HL-60/S4 (cell line): ENCODE measurements at regions not wholly inside any gene's neighbourhood (a gene's known extent, or its start where the extent isn't known, plus 50 kb on each side); places are given as distances from the start of the nearest gene placed in this dataset.
"Not testable (repeated sequence)": the region's sequence is repeated elsewhere in the genome, so short reads cannot be mapped to it uniquely, and the experiment has no call there.

Experiments
- in situ Hi-C: fragments of 300-500 bp; cut with MboI; formaldehyde crosslinking; loops from 2 replicates; pipeline ENCODE4 v1.14.3; 2022; ENCODE audit warnings: low sequenced_read_pairs

DNA sequence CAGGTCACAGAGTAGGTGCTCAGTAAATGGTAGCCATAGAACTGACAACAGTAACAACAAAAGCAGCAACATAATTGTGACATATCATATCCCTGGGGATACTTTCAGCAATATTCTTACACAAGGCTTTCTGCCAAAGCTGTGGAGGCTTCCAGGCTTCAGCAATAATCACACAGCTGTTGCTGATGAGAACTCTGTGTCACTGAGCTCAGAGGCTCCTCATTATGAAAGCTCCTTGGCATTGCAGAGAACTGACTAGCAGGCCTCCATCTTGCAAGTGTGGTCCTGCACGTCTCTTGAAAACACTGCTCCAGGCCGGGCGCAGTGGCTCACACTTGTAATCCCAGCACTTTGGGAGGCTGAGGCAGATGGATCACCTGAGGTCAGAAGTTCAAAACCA lies 97.3 kb upstream of the BTG1 start:
- in situ Hi-C loops: no loop called here

DNA sequence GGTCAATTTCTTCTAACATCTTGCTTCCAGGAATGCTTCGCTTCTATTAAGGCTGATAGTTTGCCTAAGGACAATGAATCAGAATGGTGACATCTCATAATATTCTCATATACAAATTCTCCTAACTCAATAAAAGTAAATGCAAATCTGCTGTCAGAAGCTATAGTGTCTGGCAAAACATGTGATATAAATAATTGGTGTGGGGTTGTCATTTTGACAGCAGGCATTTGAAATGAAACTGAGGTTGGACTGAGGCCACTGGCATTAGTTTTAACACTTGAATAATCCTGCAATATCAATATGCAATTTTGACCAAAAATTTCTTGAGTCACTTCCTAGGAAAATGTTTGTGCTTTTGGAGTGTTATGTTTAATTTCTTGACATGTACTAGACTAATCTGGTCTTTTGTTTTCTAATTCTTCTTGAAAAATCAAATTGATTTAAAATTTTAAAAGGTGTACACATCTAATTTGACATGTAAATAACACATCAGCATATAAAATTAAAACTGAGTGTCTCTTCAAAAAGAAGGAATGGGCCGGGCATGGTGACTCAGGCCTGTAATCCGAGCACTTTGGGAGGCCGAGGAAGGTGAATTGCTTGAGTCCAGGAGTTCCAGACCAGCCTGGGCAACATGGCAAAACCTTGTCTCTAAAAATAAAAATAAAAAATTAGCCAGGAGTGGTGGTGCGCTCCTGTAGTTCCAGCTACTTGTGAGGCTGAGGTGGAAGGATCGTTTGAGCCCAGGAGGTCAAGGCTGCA lies 92.3 kb upstream of the BTG1 start:
- in situ Hi-C loops: no loop called here

DNA sequence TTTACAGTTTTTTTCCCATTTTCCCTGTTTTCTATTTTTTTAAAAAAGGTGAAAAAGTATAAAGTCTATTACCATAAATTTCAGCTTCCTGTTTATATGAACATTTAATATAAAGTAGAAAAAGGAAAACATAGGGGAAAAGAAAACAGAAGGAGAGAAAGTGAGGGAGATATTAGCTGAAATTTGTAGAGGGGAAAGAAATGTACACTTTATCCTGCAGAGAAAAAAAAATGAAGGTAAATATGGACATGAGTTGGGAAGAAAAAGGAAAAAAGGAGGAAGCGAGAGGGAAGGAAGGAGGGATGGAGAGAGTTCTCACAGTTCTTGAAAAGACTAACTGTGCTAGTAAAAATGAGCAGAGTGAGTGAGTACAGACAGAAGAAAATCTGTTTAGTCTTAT lies 91.6 kb upstream of the BTG1 start:
- in situ Hi-C loops: no loop called here

DNA sequence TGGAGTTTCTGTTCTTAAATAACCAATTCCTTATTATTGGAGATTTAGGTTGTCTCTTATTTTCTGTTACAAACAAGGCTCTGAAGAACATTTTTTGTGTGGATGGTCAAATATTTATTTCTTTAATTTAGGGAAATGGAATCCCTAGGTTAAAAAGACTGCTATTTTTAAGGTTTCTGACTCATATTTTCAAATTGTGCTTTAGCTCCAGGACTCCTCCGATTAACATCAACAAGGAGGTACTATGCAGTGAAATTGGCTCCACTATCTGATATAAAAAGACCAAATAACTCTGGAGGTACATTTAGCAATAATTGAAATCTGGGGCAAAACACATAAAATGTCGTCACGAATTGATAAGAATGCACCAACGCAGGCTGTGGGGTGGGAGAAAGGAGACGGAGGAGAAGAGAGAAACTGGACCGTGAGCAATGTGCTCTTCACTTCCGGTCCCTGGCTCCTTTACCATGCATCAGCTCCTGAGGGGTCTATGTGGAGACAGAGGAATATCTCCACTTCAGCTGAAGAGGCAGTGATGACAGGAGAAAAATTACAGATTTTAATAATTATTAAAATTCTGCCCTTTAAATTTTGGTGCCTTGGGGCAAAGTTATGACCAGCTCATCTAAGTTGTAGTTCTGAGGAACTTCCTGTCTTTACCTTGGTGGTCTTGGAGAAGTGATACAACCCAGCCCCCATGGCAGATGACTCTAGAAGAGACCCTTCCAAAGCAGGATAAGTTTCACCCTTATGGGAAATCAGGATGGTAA lies 90.2 kb upstream of the BTG1 start:
- in situ Hi-C loops: no loop called here

GRCh38 chr12:92234533-92234932 lies 88.9 kb upstream of the BTG1 start:
- in situ Hi-C loops: no loop called here

- in situ Hi-C loops: no loop called here
Measured at GRCh38 chr12:92233346-92234015, 87.8 kb upstream of the BTG1 start.

GRCh38 chr12:92232371-92232932 lies 86.8 kb upstream of the BTG1 start:
- in situ Hi-C loops: not testable (repeated sequence)

DNA sequence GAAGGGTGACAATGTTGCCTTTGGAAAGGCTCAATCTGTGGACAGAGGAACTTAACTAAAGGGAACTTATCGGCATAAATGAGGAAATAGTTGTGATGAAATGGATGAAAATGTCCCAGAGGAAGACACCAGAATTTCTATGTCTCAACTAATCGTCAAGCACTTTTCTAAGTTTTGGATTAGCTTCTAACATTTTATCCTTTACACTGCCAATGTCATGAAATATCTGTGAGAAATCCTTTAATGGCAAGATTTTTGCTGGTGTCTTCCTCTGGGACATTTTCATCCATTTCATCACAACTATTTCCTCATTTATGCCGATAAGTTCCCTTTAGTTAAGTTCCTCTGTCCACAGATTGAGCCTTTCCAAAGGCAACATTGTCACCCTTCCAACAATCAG lies 86.3 kb upstream of the BTG1 start:
- in situ Hi-C loops: not testable (repeated sequence)

- in situ Hi-C loops: not testable (repeated sequence)
Measured at GRCh38 chr12:92231532-92231931, 85.9 kb upstream of the BTG1 start.

- in situ Hi-C loops: no loop called here
Measured at GRCh38 chr12:92229381-92229780, 83.7 kb upstream of the BTG1 start.

- in situ Hi-C loops: no loop called here
Measured at GRCh38 chr12:92226961-92227360, 81.3 kb upstream of the BTG1 start.

GRCh38 chr12:92226071-92226661 lies 80.5 kb upstream of the BTG1 start:
- in situ Hi-C loops: no loop called here

GRCh38 chr12:92224685-92225331 lies 79.2 kb upstream of the BTG1 start:
- in situ Hi-C loops: no loop called here

DNA sequence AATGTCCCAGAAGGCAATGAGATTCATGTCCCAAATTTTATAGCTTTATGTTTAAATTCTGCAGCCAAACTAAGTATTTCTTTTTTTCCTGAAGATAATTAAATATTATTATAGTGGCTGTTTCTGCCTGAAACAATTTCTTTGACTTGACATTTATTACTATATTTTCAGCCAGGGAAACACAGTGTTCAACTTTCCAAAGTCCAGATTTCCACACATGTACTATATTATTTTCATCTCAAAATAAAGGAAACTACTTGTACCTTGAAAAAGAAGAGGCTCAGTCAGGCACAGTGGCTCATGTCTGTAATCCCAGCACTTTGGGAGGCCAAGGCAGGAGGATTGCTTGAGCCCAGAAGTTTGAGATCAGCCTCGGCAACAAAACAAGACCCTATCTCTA lies 77.8 kb upstream of the BTG1 start:
- in situ Hi-C loops: no loop called here

DNA sequence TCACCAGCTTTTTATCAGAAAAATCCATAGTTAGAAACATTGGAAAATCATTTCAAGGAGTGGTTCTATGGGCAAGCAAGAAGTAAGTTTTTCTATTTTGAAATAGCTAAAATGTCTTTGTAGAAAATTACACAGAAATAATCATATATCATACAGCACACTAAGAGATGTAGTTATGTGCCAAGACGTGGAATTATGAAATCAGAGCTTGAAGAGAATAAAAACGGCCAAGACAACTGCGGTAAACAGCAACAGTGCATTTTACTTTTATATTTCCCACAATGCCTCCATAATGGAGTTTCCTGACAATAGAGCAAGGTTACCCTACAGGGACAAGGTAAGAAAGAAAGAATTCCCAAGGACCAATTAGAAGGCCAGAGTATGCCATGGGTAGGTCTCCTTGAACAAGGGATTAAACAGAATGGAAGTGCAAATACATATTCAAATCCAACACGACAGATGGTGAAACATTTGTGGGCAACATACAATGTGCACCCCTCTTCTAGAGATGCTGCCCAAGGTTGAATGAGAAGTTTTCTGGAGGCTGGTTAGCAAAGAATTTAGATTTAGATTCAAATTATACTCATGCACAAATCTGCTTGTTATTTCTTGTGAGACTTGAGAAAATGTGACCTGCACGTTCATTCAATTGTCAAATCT lies 76.1 kb upstream of the BTG1 start:
- in situ Hi-C loops: no loop called here

GRCh38 chr12:92218394-92219077 lies 72.9 kb upstream of the BTG1 start:
- in situ Hi-C loops: no loop called here

GRCh38 chr12:92216092-92216491 lies 70.4 kb upstream of the BTG1 start:
- in situ Hi-C loops: no loop called here

- in situ Hi-C loops: no loop called here
Measured at GRCh38 chr12:92215358-92215757, 69.7 kb upstream of the BTG1 start.

GRCh38 chr12:92213166-92213565 lies 67.5 kb upstream of the BTG1 start:
- in situ Hi-C loops: no loop called here

DNA sequence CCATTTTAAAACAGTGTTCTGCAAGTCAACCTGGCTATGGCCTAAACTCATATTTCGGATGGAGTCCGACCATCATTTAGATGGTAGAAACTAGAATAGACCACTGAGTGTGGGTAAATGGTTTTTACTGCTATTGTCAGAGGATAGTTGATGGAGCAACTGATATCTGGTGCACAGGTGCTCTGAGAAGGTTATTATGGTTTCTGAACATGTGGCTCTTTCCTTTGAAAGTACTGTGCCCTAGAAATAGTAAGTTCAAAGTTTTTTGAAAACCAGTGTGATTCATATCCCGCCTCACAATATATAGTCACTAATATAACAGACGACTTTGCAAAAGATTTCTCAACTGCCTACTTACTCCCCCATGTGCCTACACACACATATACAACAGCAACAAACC lies 64.4 kb upstream of the BTG1 start:
- in situ Hi-C loops: no loop called here
